ENCODE measurements at regions not wholly inside any gene's neighbourhood (a gene's known extent, or its start where the extent isn't known, plus 50 kb on each side); places are given as distances from the start of the nearest gene placed in this dataset.

- no peak for DNase-seq (ENCODE audit: extremely low read depth in 1 of 2, low read depth in 1 of 2)
These were observed 419.8 kb downstream of the PLK2 start for GRCh38 chr5:58040044-58040443.

- DNase-seq (ENCODE audit: extremely low read depth in 1 of 2, low read depth in 1 of 2) = no peak
These were observed 422.0 kb downstream of the PLK2 start for GRCh38 chr5:58037899-58038298.

GRCh38 chr5:58025809-58026208, 434.1 kb downstream of the PLK2 start:
- DNase-seq (ENCODE audit: extremely low read depth in 1 of 2, low read depth in 1 of 2) = no peak

- DNase-seq (ENCODE audit: extremely low read depth in 1 of 2, low read depth in 1 of 2) = no peak
These were observed 435.7 kb downstream of the PLK2 start for GRCh38 chr5:58024151-58024550.

- no peak for DNase-seq (ENCODE audit: extremely low read depth in 1 of 2, low read depth in 1 of 2)
These were observed 437.8 kb downstream of the PLK2 start for GRCh38 chr5:58022055-58022454.

- no peak for DNase-seq (ENCODE audit: extremely low read depth in 1 of 2, low read depth in 1 of 2)
These were observed 438.4 kb downstream of the PLK2 start for GRCh38 chr5:58021466-58021865.

- DNase-seq (ENCODE audit: extremely low read depth in 1 of 2, low read depth in 1 of 2) = no peak
These were observed 440.3 kb downstream of the PLK2 start for GRCh38 chr5:58019614-58020013.

GRCh38 chr5:58018016-58018415, 441.9 kb downstream of the PLK2 start:
- no peak for DNase-seq (ENCODE audit: extremely low read depth in 1 of 2, low read depth in 1 of 2)

- no peak for DNase-seq (ENCODE audit: extremely low read depth in 1 of 2, low read depth in 1 of 2)
These were observed 443.0 kb downstream of the PLK2 start for GRCh38 chr5:58016877-58017276.

GRCh38 chr5:58016358-58016757, 443.5 kb downstream of the PLK2 start:
- DNase-seq (ENCODE audit: extremely low read depth in 1 of 2, low read depth in 1 of 2) = no peak

- no peak for DNase-seq (ENCODE audit: extremely low read depth in 1 of 2, low read depth in 1 of 2)
These were observed 444.7 kb downstream of the PLK2 start for GRCh38 chr5:58015175-58015574.

GRCh38 chr5:58013542-58014258, 446.2 kb downstream of the PLK2 start:
- no peak for DNase-seq (ENCODE audit: extremely low read depth in 1 of 2, low read depth in 1 of 2)

GRCh38 chr5:58012801-58013315, 447.0 kb downstream of the PLK2 start:
- no peak for DNase-seq (ENCODE audit: extremely low read depth in 1 of 2, low read depth in 1 of 2)

GRCh38 chr5:58012102-58012501, 447.8 kb downstream of the PLK2 start:
- no peak for DNase-seq (ENCODE audit: extremely low read depth in 1 of 2, low read depth in 1 of 2)

- DNase-seq (ENCODE audit: extremely low read depth in 1 of 2, low read depth in 1 of 2) = no peak
These were observed 448.6 kb downstream of the PLK2 start for GRCh38 chr5:58011301-58011700.

- no peak for DNase-seq (ENCODE audit: extremely low read depth in 1 of 2, low read depth in 1 of 2)
These were observed 450.1 kb downstream of the PLK2 start for GRCh38 chr5:58009754-58010153.

- DNase-seq (ENCODE audit: extremely low read depth in 1 of 2, low read depth in 1 of 2) = no peak
These were observed 457.6 kb downstream of the PLK2 start for GRCh38 chr5:58002323-58002722.

GRCh38 chr5:57993866-57994265, 466.0 kb downstream of the PLK2 start:
- no peak for DNase-seq (ENCODE audit: extremely low read depth in 1 of 2, low read depth in 1 of 2)

- DNase-seq (ENCODE audit: extremely low read depth in 1 of 2, low read depth in 1 of 2) = no peak
These were observed 470.5 kb downstream of the PLK2 start for GRCh38 chr5:57989378-57989777.

GRCh38 chr5:57988813-57989212, 471.1 kb downstream of the PLK2 start:
- no peak for DNase-seq (ENCODE audit: extremely low read depth in 1 of 2, low read depth in 1 of 2)

- DNase-seq (ENCODE audit: extremely low read depth in 1 of 2, low read depth in 1 of 2) = no peak
These were observed 472.3 kb downstream of the PLK2 start for GRCh38 chr5:57987552-57987951.

GRCh38 chr5:57986761-57987341, 473.0 kb downstream of the PLK2 start:
- no peak for DNase-seq (ENCODE audit: extremely low read depth in 1 of 2, low read depth in 1 of 2)

GRCh38 chr5:57983426-57983825, 476.5 kb downstream of the PLK2 start:
- DNase-seq (ENCODE audit: extremely low read depth in 1 of 2, low read depth in 1 of 2) = no peak
